Glomerular visceral epithelial cell (primary cell): ENCODE measurements at regions not wholly inside any gene's neighbourhood (a gene's known extent, or its start where the extent isn't known, plus 50 kb on each side); places are given as distances from the start of the nearest gene placed in this dataset.

Experiments
- DNase-seq: peaks from one replicate; pipeline ENCODE4 v3.0.0-alpha.2; 2016; ENCODE audit errors: extremely low spot score

GRCh38 chr6:23563323-23563722 lies 562.7 kb upstream of the NRSN1 start:
- no peak for DNase-seq

DNA sequence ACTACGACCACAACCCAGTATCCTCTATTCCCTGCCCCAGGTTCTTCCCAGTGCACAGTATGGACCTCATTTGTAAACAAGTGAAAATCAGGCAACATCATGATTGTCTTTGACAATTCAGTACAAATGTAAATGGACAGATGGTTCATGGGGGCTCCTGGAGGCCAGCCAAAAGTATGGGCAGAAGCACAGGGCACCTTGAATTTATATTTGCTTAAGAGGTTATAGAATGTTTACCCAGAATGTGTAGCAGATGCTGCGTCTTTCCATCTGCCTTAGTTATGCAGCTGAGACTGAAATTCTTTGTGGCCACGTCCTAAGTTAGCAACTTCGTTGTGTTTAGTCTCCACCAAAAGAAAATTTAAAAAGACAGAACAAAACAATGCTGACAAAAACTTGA lies 559.6 kb upstream of the NRSN1 start:
- no peak for DNase-seq

GRCh38 chr6:23568292-23568691 lies 557.7 kb upstream of the NRSN1 start:
- DNase-seq, result no peak

DNA sequence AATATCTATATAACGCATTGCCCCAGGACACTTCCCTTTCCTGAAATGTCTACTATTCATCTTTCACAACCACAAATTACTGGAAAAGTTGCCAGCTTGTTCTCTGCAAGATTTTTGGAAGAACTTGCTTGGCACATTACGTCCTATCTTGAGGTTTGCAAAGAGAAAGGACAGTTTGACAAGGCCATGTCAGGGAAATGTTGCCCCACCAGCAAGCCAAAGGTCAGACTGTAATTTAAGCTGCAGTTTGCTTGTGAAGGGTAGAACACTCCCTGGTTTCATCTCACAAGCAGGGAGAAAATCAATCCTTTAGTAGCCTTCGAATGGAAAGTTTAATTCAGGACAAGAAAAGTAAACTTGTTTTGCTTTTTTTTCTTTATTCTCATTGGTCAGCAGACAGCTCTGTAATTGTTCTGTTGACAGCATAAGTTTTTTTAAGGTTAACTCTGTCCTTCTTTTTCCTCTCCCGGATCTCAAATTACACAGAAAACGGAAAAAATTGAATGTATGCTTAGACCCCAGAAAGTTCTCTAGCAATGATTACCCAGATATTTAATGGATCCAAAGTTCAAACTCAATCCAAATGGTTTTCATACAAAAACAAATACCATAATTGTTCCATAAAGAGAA lies 541.8 kb upstream of the NRSN1 start:
- no peak for DNase-seq

GRCh38 chr6:23587582-23587981 lies 538.4 kb upstream of the NRSN1 start:
- no peak for DNase-seq

DNA sequence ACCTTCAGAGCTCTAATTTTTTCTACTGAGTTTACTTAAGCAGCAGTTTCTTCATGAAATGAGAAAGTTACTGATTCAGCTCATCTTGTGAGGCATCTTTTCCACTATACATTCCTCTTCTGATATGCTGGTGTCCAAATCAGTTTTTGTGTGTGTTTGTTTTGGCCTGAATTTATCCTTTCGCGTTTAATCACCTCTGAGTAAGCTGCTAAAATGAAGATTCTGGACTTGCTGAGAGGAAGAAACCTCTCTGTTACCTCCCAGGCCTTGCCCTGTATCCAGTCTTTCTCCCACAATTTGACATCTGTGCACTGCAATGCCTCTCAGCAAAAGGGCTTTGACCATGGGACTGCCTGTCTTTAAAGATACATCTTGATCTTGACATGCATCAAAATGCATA lies 536.2 kb upstream of the NRSN1 start:
- DNase-seq, result no peak

DNA sequence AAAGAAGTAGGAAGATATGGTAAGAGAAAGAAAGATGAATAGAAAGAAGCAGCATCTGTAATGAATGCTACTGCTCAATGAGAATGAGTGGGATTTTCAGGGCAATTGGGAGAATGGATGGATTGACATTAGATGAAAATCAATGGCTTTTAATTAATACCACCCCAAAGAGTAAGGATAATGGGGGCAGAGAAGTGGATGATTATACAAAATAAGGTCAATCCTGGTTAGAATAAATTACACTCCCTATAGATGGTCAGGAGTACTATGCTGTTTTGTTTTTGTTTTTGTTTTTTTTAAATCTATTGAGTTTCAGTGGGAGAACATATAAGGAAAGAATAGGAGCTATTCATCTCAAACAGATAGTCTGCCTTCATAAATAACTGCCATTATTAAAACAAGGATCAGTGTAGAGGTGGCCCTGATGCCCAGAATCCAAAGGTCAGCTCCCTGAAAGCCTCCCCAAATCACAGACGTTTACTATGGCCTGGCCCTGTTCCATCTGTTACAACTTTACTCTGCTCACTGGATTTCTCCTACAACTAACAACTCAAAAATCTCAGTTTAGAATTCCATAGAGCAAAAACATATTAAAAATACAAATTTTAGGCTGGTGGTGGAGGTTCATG lies 535.4 kb upstream of the NRSN1 start:
- DNase-seq, result no peak

- no peak for DNase-seq
These were observed 534.3 kb upstream of the NRSN1 start for GRCh38 chr6:23591761-23592160.

DNA sequence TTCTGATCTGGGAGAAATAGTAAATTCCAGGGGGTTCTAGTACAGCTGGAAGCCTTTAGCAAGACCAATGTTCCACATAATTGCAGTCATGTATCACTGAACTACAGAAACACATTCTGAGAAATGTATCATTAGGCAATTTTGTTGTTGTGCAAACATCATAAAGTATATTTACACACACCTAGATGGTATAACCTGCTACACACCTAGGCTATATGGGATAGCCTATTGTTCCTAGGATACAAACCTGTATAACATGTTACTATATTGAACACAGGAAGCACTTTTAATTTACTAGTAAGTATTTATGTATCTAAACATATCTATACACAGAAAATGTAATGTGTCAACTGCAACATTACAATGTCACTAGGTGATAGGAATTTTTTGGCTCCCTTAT lies 525.9 kb upstream of the NRSN1 start:
- DNase-seq, result no peak

DNA sequence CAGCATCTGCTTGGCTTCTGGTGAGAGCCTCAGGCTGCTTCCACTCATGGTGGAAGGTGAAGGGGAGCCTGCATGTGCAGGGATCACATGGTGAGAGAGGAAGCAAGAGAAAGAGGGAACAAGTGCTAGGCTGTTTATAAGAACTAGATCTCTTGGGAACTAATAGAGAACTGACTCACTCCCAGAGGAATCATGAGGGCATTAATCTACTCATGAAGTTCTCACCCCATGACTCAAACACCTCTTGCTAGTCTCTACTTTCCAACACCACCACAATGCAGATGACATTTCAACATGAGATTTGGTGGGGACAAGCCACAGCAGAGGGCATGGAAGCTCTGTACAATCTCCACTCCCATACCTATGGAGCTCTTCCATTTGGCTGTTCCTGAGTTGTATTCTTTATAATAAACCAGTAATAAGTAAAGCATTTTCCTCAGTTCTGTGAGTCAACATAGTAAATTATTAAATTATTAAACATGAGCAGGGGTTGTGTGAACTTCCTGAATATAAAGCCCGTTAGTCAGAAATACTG lies 524.1 kb upstream of the NRSN1 start:
- peak; percentile 17 for DNase-seq

DNA sequence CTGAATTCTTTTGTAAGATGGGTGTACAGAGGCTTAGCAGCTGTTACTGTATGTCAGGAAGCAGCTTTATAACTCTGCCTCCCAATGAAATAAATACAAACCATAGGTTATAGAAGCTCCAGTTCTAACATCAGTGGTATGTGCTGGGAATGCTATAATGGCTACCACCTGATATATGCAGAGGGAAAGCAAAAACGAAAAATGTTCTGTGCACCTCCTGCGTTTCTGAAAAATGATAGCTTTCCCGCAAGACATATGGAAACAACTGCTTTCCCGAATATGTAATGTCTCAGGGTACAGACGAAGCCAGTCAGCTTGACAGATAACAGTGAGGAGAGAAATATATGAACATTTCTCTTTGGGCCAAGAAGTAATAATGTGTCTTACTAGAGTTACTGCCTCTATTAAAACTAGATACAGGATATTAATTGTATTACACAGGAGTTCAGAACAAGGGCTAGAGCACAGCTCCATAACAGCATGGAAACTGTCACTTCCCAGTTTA lies 517.0 kb upstream of the NRSN1 start:
- no peak for DNase-seq

DNA sequence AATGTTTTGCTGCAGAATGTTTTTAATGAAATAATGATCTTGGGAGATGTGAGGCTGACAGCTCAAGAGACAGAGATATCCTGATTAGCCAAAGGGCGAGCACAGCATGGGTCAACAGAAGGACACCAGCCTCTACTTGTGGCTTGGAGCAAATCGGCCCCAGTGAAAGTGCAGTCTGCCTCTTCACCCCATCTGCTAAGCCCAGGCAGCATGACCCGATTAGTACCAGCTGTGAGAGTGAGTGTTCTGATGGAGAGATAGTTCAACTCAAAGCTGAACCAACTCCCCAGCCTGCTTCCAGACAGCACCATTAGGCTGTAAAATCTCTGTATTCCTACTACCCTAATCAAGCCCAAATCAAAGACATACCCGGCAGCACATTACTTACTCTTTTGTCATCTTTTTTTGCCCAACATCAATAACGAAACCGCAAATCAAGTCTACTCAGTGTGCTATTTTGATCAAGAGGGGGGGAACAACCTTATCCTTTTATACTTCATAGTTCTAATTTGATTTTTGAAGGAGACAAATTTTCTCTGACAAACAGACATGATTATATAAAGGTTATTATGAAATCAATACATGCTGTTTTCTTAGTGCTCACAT lies 514.1 kb upstream of the NRSN1 start:
- no peak for DNase-seq

DNA sequence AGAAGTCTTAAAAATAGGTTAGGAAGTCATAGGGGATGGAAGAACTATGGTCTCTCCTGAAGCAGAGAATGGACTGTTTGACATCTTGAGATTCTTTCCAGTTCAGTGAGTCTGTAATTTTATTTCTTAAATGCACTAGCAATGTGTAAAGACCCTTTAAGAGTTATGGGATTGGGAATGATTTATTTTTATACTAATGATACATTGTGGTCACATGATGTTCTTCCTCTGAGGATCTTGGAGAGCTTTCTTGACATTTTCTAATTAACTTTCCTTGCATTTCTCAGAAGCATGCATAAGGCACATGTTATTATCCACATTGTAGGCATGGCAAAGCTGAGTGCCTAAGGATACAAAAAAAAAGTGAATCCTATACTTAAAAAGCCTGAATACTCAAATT lies 507.6 kb upstream of the NRSN1 start:
- no peak for DNase-seq

DNA sequence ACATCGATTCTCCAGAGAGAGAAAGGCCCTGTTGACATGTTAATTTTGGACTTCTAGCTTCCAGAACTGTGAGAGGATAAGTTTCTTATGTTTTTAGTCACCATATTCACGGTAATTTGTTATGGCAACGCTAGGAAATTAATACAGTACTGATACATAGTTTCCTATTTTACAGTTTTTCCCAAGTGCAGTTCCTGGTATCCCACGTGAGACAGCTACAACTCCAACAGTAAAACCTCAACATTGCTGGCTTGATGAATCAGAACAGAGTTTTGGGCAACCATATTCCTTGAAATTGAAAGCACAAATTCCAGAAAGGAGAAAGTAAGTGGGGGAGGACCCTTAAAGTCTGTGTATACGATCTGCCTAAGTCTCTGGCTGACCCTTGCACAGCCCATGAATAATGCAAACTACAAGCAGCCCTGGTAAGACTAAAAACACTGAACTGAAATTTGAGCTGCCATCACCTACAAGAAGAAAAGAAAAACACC lies 505.1 kb upstream of the NRSN1 start:
- DNase-seq, result peak; percentile 26

DNA sequence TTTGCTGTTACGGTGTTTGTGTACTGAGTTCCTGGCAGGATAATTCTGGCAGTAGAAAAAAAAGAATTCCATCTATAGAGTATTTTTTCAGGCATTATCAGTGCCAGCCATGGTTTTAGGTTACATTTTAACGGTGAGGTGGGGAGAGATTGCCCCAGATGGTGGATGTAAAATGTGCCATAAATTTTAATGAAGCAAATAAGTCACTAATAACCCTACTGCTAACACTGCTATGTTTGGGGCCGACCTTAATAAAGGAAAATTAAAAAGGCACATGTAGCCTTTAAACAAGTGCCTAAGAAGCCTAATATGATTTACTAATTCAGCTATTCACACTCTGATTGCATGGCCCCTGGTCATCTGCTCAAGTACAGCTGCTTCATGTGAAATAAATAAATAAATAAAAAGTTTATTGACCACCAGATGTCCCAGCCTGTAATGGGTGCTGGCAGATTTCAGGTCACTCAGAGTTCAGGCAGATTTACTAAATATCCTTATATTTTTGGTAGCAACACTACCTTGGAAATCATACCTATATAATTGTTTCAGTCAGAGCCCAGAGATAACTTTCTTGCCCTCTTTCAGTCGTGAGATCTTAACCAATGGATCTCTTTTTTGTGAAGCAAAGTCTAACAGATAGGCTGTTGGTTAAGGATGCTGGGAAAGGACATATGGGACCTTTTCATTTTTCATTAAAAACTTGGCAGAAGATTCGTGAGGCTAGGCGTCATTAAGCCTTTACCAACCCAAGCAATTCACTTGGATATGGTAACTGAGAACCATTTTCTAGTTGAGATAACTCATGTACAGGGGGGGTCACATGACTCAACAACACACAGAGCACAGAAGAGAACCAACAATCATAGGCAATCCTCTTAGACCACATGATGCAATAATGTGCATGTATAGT lies 495.0 kb upstream of the NRSN1 start:
- no peak for DNase-seq

DNA sequence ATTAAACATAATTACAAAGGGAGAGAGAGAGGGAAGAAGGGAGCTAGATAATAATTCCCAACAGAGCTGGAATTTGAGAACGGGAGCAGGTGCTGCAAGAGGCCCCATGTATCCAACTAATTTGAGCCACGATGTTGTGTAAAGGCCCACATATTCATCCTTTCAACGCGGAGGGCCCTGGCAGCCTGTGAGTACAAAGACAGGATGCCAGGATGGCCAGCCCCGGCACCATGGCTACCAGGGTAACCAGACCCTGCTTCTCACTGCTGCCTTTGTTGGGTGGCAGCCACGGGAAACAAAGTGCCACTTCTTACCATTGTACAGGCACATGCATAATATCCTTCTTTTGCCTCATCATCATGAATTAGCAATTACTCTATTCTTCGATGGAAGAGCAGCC lies 492.0 kb upstream of the NRSN1 start:
- no peak for DNase-seq

DNA sequence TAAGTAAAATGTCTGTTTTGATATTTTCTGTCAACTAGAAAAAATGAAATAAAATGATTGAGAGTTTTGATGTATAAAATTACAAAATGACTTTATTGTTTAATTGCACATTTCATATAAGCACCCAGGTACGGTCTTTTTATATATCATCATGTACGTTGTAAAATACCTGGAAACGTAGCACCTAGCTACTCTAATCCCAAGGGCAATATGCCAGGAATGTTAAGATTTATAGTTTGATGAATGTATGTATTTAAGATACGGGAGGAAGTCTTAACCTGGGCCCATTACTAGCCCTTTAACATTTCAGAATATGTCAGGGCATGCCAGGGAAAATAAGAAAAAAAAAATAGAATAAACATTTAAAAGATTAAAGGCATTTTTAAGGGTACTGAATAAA lies 490.9 kb upstream of the NRSN1 start:
- DNase-seq, result no peak

DNA sequence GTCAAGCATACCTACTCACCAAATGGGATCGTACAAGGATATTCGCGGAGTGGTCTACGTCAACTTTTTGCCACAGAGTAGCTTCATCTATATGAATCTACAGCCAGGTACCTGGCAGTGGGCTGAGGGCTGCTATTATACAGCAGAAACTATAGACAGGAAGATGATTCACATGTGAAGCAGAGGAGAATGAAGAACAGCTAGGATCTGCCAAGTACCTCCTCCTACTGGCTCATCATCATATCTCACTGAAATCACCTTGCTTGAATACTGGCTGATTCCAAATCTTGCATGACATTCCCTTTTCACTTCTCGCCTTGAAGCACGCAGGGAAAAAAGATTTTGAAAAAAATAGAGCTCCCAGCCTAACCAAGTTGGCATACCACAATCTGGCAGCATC lies 488.7 kb upstream of the NRSN1 start:
- no peak for DNase-seq

- no peak for DNase-seq
These were observed 483.2 kb upstream of the NRSN1 start for GRCh38 chr6:23642849-23643248.

DNA sequence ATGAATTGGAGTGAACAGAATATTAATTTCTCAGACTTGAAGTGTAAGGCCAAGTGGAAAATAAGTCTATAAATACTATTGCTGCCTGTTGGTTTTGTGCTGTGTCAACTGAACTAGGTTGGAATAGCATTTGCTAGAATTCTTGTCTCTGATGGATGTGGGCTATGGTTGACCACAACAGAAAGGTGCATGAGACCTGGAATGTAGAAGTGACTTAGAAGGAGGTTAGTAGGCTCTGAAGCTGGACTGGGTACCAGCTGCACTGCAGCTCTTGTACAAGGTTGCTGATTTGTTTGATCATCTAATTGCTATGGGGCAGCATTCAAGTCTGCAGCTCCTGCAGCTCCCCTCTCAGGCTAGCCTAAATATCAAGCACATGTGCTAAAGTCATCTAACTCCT lies 479.0 kb upstream of the NRSN1 start:
- DNase-seq, result no peak

DNA sequence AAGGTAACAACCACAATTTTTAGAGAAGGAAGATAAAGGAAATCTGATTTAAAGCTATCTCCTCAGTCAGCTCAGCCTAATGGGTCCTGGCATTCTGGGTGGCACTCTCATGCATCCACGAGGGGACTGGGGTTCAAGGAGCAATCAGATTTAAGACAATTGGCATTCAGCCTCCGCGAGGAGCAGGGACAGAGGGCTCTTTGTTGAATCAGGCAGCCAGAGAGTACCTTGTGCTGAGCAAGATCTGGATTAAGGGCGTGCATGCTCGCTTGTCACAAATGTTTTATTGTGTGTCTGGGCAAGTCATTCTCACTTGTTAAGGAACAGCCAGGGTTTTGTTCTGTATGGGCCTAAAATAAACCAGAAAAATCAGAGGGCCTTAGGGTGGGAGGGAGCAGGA lies 475.3 kb upstream of the NRSN1 start:
- no peak for DNase-seq

GRCh38 chr6:23654745-23655144 lies 471.3 kb upstream of the NRSN1 start:
- no peak for DNase-seq
